ENCODE measurements at regions not wholly inside any gene's neighbourhood (a gene's known extent, or its start where the extent isn't known, plus 50 kb on each side); places are given as distances from the start of the nearest gene placed in this dataset.

DNA sequence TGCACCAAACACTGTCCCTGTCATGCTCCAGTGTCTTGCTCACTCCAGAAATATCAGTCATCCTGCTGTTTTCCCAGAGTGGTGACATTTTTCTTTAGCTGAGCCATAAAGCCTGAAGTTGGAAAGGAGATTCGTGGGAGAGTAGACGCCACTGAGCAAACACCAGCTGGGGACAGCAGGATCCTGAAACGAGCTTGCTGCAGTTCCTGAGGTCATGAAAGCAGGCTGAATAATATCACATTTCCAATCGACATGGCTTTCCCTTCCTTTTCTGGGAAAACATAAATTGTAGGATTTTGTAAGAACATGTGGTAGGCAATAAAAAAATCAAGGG, 276.4 kb downstream of the CDCA7 start (continued):
- TF ChIP-seq, protein P1, sequence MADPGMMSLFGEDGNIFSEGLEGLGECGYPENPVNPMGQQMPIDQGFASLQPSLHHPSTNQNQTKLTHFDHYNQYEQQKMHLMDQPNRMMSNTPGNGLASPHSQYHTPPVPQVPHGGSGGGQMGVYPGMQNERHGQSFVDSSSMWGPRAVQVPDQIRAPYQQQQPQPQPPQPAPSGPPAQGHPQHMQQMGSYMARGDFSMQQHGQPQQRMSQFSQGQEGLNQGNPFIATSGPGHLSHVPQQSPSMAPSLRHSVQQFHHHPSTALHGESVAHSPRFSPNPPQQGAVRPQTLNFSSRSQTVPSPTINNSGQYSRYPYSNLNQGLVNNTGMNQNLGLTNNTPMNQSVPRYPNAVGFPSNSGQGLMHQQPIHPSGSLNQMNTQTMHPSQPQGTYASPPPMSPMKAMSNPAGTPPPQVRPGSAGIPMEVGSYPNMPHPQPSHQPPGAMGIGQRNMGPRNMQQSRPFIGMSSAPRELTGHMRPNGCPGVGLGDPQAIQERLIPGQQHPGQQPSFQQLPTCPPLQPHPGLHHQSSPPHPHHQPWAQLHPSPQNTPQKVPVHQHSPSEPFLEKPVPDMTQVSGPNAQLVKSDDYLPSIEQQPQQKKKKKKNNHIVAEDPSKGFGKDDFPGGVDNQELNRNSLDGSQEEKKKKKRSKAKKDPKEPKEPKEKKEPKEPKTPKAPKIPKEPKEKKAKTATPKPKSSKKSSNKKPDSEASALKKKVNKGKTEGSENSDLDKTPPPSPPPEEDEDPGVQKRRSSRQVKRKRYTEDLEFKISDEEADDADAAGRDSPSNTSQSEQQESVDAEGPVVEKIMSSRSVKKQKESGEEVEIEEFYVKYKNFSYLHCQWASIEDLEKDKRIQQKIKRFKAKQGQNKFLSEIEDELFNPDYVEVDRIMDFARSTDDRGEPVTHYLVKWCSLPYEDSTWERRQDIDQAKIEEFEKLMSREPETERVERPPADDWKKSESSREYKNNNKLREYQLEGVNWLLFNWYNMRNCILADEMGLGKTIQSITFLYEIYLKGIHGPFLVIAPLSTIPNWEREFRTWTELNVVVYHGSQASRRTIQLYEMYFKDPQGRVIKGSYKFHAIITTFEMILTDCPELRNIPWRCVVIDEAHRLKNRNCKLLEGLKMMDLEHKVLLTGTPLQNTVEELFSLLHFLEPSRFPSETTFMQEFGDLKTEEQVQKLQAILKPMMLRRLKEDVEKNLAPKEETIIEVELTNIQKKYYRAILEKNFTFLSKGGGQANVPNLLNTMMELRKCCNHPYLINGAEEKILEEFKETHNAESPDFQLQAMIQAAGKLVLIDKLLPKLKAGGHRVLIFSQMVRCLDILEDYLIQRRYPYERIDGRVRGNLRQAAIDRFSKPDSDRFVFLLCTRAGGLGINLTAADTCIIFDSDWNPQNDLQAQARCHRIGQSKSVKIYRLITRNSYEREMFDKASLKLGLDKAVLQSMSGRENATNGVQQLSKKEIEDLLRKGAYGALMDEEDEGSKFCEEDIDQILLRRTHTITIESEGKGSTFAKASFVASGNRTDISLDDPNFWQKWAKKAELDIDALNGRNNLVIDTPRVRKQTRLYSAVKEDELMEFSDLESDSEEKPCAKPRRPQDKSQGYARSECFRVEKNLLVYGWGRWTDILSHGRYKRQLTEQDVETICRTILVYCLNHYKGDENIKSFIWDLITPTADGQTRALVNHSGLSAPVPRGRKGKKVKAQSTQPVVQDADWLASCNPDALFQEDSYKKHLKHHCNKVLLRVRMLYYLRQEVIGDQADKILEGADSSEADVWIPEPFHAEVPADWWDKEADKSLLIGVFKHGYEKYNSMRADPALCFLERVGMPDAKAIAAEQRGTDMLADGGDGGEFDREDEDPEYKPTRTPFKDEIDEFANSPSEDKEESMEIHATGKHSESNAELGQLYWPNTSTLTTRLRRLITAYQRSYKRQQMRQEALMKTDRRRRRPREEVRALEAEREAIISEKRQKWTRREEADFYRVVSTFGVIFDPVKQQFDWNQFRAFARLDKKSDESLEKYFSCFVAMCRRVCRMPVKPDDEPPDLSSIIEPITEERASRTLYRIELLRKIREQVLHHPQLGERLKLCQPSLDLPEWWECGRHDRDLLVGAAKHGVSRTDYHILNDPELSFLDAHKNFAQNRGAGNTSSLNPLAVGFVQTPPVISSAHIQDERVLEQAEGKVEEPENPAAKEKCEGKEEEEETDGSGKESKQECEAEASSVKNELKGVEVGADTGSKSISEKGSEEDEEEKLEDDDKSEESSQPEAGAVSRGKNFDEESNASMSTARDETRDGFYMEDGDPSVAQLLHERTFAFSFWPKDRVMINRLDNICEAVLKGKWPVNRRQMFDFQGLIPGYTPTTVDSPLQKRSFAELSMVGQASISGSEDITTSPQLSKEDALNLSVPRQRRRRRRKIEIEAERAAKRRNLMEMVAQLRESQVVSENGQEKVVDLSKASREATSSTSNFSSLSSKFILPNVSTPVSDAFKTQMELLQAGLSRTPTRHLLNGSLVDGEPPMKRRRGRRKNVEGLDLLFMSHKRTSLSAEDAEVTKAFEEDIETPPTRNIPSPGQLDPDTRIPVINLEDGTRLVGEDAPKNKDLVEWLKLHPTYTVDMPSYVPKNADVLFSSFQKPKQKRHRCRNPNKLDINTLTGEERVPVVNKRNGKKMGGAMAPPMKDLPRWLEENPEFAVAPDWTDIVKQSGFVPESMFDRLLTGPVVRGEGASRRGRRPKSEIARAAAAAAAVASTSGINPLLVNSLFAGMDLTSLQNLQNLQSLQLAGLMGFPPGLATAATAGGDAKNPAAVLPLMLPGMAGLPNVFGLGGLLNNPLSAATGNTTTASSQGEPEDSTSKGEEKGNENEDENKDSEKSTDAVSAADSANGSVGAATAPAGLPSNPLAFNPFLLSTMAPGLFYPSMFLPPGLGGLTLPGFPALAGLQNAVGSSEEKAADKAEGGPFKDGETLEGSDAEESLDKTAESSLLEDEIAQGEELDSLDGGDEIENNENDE (IDR thresholded peaks at IDR 0.05; ENCODE audit: insufficient replicate concordance, low read length), result no peak
- TF ChIP-seq BCL11A (IDR thresholded peaks at IDR 0.05; ENCODE audit: low read depth in 2 of 2, low read length in 2 of 2) (no peak), USF2 (IDR thresholded peaks at IDR 0.05; ENCODE audit: low read length) (no peak), YY1 (IDR thresholded peaks at IDR 0.05; ENCODE audit: low read depth, low read length) (no peak), ASH2L (IDR thresholded peaks at IDR 0.05; ENCODE audit: low read length) (no peak), CHD1 (IDR thresholded peaks at IDR 0.05; ENCODE audit: low read depth, low read length) (no peak), SP1 (IDR thresholded peaks at IDR 0.05; ENCODE audit: low read depth, low read length) (no peak), PHF8 (conservative IDR thresholded peaks at IDR 0.05; ENCODE audit: low read depth, low read length) (no peak), KDM4A (IDR thresholded peaks at IDR 0.05; ENCODE audit: low read depth, low read length, severe bottlenecking) (no peak), SIN3A (conservative IDR thresholded peaks at IDR 0.05 in 1 of 2, IDR thresholded peaks at IDR 0.05 in 1 of 2; ENCODE audit: low read depth in 1 of 2, low read length in 2 of 2) (no peak), SIRT6 (IDR thresholded peaks at IDR 0.05; ENCODE audit: low read length) (no peak), CTBP2 (IDR thresholded peaks at IDR 0.05; ENCODE audit: borderline replicate concordance, insufficient read depth, insufficient read length, low read length) (no peak)
